ENCODE measurements at regions not wholly inside any gene's neighbourhood (a gene's known extent, or its start where the extent isn't known, plus 50 kb on each side); places are given as distances from the start of the nearest gene placed in this dataset.

- TF ChIP-seq EP300 (IDR thresholded peaks at IDR 0.05) (no peak), POLR2A (IDR thresholded peaks at IDR 0.05) (no peak)
- TF ChIP-seq, protein P1, sequence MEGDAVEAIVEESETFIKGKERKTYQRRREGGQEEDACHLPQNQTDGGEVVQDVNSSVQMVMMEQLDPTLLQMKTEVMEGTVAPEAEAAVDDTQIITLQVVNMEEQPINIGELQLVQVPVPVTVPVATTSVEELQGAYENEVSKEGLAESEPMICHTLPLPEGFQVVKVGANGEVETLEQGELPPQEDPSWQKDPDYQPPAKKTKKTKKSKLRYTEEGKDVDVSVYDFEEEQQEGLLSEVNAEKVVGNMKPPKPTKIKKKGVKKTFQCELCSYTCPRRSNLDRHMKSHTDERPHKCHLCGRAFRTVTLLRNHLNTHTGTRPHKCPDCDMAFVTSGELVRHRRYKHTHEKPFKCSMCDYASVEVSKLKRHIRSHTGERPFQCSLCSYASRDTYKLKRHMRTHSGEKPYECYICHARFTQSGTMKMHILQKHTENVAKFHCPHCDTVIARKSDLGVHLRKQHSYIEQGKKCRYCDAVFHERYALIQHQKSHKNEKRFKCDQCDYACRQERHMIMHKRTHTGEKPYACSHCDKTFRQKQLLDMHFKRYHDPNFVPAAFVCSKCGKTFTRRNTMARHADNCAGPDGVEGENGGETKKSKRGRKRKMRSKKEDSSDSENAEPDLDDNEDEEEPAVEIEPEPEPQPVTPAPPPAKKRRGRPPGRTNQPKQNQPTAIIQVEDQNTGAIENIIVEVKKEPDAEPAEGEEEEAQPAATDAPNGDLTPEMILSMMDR (IDR thresholded peaks at IDR 0.05) = no peak
Measured at GRCh38 chr17:33436321-33436720, 143.2 kb upstream of the ASIC2 start.
